Caco-2 (cell line): ENCODE measurements at regions not wholly inside any gene's neighbourhood (a gene's known extent, or its start where the extent isn't known, plus 50 kb on each side); places are given as distances from the start of the nearest gene placed in this dataset.

ENCODE experiments used
- BruUV-seq: library from RNA; stranded (reverse); fragments of 400-500 nt; replicated peaks from 2 replicates; lab custom pipeline; 2021; lab: Mats Ljungman, UMichigan
- CTCF ChIA-PET: fragments of 300-600 bp; sonication (Branson Sonifier 250); formaldehyde crosslinking; loops from one replicate; lab custom pipeline; 2022; ENCODE audit warnings: antibody characterized with exemption; lab: Charles Lee
- POLR2A ChIA-PET: fragments of 300-600 bp; sonication (Branson Sonifier 250); formaldehyde crosslinking; loops from one replicate; lab custom pipeline; 2022; ENCODE audit warnings: antibody characterized with exemption; lab: Charles Lee
- DNase-seq, 2 experiments: peaks; one replicate each; pipeline versions ENCODE4 v3.0.0 to v3.0.0-alpha.2; 2020 to 2022
- H3K27me3 ChIP-seq: replicated peaks from 2 replicates; pipeline ENCODE4 v1.6.0; 2011; ENCODE audit warnings: low read length; ENCODE audit not compliant: control insufficient read depth, insufficient read depth
- H3K36me3 ChIP-seq: 2 replicates; pipeline ENCODE4 v1.5.1; 2011; ENCODE audit warnings: low read length; ENCODE audit not compliant: control insufficient read depth, insufficient read depth
- H3K4me1 ChIP-seq: fragments of 250-450 bp; sonication (Bioruptor Pico); 2 replicates; pipeline ENCODE4 v1.5.1; 2020; ENCODE audit warnings: mild to moderate bottlenecking
- H3K4me3 ChIP-seq: 2 replicates; pipeline ENCODE4 v1.5.1; 2011; ENCODE audit warnings: low read depth, mild to moderate bottlenecking, control low read depth, low read length
- H3K9me3 ChIP-seq: fragments of 250-450 bp; sonication (Bioruptor Pico); 2 replicates; pipeline ENCODE4 v1.5.1; 2020; ENCODE audit warnings: mild to moderate bottlenecking, moderate library complexity
- H3K27ac Mint-ChIP-seq: one replicate; pipeline ENCODE4 v1.8.0; 2022; ENCODE audit warnings: mixed read lengths; ENCODE audit not compliant: unreplicated experiment
- H3K27me3 Mint-ChIP-seq: one replicate; pipeline ENCODE4 v1.8.0; 2022; ENCODE audit warnings: mixed read lengths; ENCODE audit not compliant: insufficient read depth, unreplicated experiment
- H3K36me3 Mint-ChIP-seq: one replicate; pipeline ENCODE4 v1.8.0; 2022; ENCODE audit warnings: mild to moderate bottlenecking, mixed read lengths; ENCODE audit not compliant: insufficient read depth, unreplicated experiment
- H3K4me1 Mint-ChIP-seq: one replicate; pipeline ENCODE4 v1.8.0; 2022; ENCODE audit warnings: low read depth, mixed read lengths; ENCODE audit not compliant: unreplicated experiment
- H3K4me3 Mint-ChIP-seq: one replicate; pipeline ENCODE4 v1.8.0; 2022; ENCODE audit warnings: mild to moderate bottlenecking, moderate library complexity, mixed read lengths; ENCODE audit not compliant: unreplicated experiment
- H3K9me3 Mint-ChIP-seq: one replicate; pipeline ENCODE4 v1.8.0; 2022; ENCODE audit warnings: mixed read lengths; ENCODE audit not compliant: unreplicated experiment
- intact Hi-C: fragments of 100-400 bp; cut with micrococcal nuclease; formaldehyde crosslinking; loops from one replicate; pipeline ENCODE4 v1.10.0; 2022; ENCODE audit not compliant: unreplicated experiment
- TF ChIP-seq, protein P1 (sequence below), 2 experiments: fragments of 200-600 bp in 1 of 2; IDR thresholded peaks; 1 replicate in 1 of 2; 2 replicates in 1 of 2; pipeline versions ENCODE4 v1.5.1 to v1.8.0; 2011 to 2022; ENCODE audit warnings: antibody characterized with exemption in 1 of 2, control low read depth in 1 of 2, inconsistent platforms in 1 of 2, low read depth in 1 of 2, low read length in 1 of 2, mild to moderate bottlenecking in 1 of 2, moderate library complexity in 1 of 2; ENCODE audit not compliant: insufficient read depth in 1 of 2, severe bottlenecking in 1 of 2, unreplicated experiment in 1 of 2

DNA sequence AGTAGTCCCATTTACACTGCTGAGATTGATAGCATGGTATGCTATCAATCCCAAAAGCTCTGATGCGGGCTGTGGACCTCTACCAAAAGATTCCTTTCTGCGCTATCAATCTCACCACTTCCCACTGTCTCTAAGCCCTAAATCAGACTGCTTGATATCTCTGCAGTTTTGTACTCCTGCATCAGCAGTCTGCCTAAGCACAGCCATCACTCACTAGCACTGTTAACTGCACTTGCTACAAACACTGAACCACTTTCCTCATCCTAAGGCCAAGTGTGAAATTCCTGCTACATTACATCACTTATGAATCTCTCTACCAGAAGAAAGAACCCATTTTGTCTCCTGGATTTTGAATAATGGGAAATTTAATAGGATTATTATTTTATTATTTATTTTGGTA is 237.0 kb downstream of the HNMT start:
- no peaks in the 10 kb centered on the region; the same call in 1 of the 2 replicates for H3K9me3 ChIP-seq
- peaks cover 26% of the 10 kb centered on the region for H3K9me3 Mint-ChIP-seq
- CTCF ChIA-PET, result no interaction called here

DNA sequence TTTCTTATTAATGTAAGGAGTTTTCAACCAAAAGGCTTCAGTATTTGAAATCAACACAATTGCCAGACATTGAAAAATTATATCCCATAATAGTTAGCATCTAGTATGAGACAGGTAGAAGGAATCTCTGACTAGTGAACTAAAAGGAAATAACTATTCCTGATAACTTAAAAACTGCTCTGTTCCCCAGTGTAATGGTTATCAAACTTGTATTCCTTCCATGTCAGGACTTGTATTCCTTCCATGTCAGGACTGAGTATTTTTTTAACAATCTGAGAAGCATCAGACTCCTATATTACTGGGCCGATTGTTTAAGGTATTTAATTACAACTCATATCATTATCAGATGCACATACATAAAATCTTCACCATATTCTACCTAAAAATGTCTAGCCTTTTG is 238.5 kb downstream of the HNMT start:
- no peaks in the 10 kb centered on the region for H3K27me3 ChIP-seq
- no peaks in the 10 kb centered on the region for H3K4me1 Mint-ChIP-seq
- CTCF ChIA-PET, result no interaction called here
- no TSS peak for BruUV-seq
- TF ChIP-seq, protein P1, sequence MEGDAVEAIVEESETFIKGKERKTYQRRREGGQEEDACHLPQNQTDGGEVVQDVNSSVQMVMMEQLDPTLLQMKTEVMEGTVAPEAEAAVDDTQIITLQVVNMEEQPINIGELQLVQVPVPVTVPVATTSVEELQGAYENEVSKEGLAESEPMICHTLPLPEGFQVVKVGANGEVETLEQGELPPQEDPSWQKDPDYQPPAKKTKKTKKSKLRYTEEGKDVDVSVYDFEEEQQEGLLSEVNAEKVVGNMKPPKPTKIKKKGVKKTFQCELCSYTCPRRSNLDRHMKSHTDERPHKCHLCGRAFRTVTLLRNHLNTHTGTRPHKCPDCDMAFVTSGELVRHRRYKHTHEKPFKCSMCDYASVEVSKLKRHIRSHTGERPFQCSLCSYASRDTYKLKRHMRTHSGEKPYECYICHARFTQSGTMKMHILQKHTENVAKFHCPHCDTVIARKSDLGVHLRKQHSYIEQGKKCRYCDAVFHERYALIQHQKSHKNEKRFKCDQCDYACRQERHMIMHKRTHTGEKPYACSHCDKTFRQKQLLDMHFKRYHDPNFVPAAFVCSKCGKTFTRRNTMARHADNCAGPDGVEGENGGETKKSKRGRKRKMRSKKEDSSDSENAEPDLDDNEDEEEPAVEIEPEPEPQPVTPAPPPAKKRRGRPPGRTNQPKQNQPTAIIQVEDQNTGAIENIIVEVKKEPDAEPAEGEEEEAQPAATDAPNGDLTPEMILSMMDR (IDR thresholded peaks at IDR 0.05; ENCODE audit: insufficient read depth in 1 of 2, low read depth in 1 of 2, low read length in 1 of 2, severe bottlenecking in 1 of 2, unreplicated experiment in 1 of 2), result no peak
- no peaks in the 10 kb centered on the region for H3K36me3 Mint-ChIP-seq
- DNase-seq, result no peak
- H3K36me3 ChIP-seq, result no peaks in the 10 kb centered on the region
- peaks cover 26% of the 10 kb centered on the region for H3K9me3 Mint-ChIP-seq
- H3K4me3 Mint-ChIP-seq, result no peak overlapping the region
- no peak overlapping the region for H3K4me3 ChIP-seq
- H3K9me3 ChIP-seq, result no peaks in the 10 kb centered on the region; the same call in 1 of the 2 replicates
- POLR2A ChIA-PET, result no interaction called here
- H3K27ac Mint-ChIP-seq, result no peak overlapping the region
- no peaks in the 10 kb centered on the region for H3K4me1 ChIP-seq
- no peaks in the 10 kb centered on the region for H3K27me3 Mint-ChIP-seq
- intact Hi-C loops, result loop anchor here (5.0 kb wide), 1 partner anchor 170 kb away; no protein-coding TSS in a partner anchor

More for the DNA sequence above, 237.0 kb downstream of the HNMT start:
- Histone ChIP-seq H3K4me3 (no peak overlapping the region), H3K27me3 (no peaks in the 10 kb centered on the region), H3K4me1 (no peaks in the 10 kb centered on the region), H3K36me3 (no peaks in the 10 kb centered on the region)
- POLR2A ChIA-PET, result no interaction called here
- intact Hi-C loops, result loop anchor here (5.0 kb wide), 1 partner anchor 171 kb away; no protein-coding TSS in a partner anchor
- no peaks in the 10 kb centered on the region for H3K4me1 Mint-ChIP-seq
- TF ChIP-seq, protein P1 (IDR thresholded peaks at IDR 0.05; ENCODE audit: insufficient read depth in 1 of 2, low read depth in 1 of 2, low read length in 1 of 2, severe bottlenecking in 1 of 2, unreplicated experiment in 1 of 2), result no peak
- no peaks in the 10 kb centered on the region for H3K27me3 Mint-ChIP-seq
- BruUV-seq, result no TSS peak
- no peak for DNase-seq
- no peaks in the 10 kb centered on the region for H3K36me3 Mint-ChIP-seq
- no peak overlapping the region for H3K4me3 Mint-ChIP-seq
- no peak overlapping the region for H3K27ac Mint-ChIP-seq

DNA sequence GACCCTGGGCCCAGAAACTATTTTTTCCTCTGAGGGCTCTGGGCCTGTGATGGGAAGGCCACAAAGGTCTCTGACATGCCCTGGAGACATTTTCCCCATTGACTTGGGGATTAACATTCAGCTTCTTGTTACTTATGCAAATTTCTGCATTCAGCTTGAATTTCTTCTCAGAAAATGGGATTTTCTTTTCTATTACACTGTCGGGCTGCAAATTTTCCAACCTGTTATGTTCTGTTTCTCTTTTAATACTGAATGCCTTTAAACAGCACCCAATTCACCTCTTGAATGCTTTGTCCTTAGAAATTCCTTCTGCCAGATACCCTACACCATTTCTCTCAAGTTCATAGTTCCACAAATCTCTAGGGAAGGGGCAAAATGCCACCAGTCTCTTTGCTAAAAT is 241.0 kb downstream of the HNMT start:
- Mint-ChIP-seq H3K36me3 (no peaks in the 10 kb centered on the region), H3K27ac (no peak overlapping the region), H3K27me3 (no peaks in the 10 kb centered on the region), H3K9me3 (peaks cover 26% of the 10 kb centered on the region), H3K4me3 (no peak overlapping the region), H3K4me1 (no peaks in the 10 kb centered on the region)
- TF ChIP-seq, protein P1 (IDR thresholded peaks at IDR 0.05; ENCODE audit: insufficient read depth in 1 of 2, low read depth in 1 of 2, low read length in 1 of 2, severe bottlenecking in 1 of 2, unreplicated experiment in 1 of 2), result no peak
- DNase-seq, result no peak
- no peaks in the 10 kb centered on the region for H3K9me3 ChIP-seq
- ChIA-PET POLR2A (no interaction called here), CTCF (interaction anchor here (0.6 kb wide), 1 partner anchor 10 kb away, joined by 3 read pairs; no protein-coding TSS in a partner anchor)
- no peaks in the 10 kb centered on the region for H3K4me1 ChIP-seq
- BruUV-seq, result no TSS peak
- H3K36me3 ChIP-seq, result no peaks in the 10 kb centered on the region
- no peak overlapping the region for H3K4me3 ChIP-seq
- intact Hi-C loops, result no loop called here
- H3K27me3 ChIP-seq, result no peaks in the 10 kb centered on the region
